Natural killer cell treated with Interleukin-12 subunit alpha and Interleukin-12 subunit beta and Interleukin-15 and Interleukin-18, amount 100 ng/mL, for 72 hours (primary cell): ENCODE measurements at regions not wholly inside any gene's neighbourhood (a gene's known extent, or its start where the extent isn't known, plus 50 kb on each side); places are given as distances from the start of the nearest gene placed in this dataset.
"Not testable (repeated sequence)": the region's sequence is repeated elsewhere in the genome, so short reads cannot be mapped to it uniquely, and the experiment has no call there.

Source experiments
- ATAC-seq, 2 donors: fragments of 150-1000 bp; cut with Tn5 transposase in 1 of 2; sonication (Bioruptor Pico), chemical (Tn5 transposase) in 1 of 2; 2 replicates each; pipeline ENCODE4 v1.10.0; 2021
- DNase-seq: peaks from one replicate; pipeline ENCODE4 v3.0.0; 2022; ENCODE audit warnings: low spot score
- H3K27ac Mint-ChIP-seq, 2 donors: 1 replicate in 1 of 2; 2 replicates in 1 of 2; pipeline ENCODE4 v1.8.0; 2022; ENCODE audit warnings: mixed read lengths in 2 of 2, mild to moderate bottlenecking in 1 of 2, moderate library complexity in 1 of 2
- H3K27me3 Mint-ChIP-seq, 2 donors: 1 replicate in 1 of 2; 2 replicates in 1 of 2; pipeline ENCODE4 v1.8.0; 2022; ENCODE audit warnings: mixed read lengths in 2 of 2
- H3K36me3 Mint-ChIP-seq: one replicate; pipeline ENCODE4 v1.8.0; 2022; ENCODE audit warnings: mixed read lengths
- H3K4me1 Mint-ChIP-seq, 2 donors: 1 replicate in 1 of 2; 2 replicates in 1 of 2; pipeline ENCODE4 v1.8.0; 2022; ENCODE audit warnings: low read depth in 2 of 2, mixed read lengths in 2 of 2, mild to moderate bottlenecking in 1 of 2
- H3K4me3 Mint-ChIP-seq: one replicate; pipeline ENCODE4 v1.8.0; 2022; ENCODE audit warnings: mixed read lengths
- H3K9me3 Mint-ChIP-seq: 2 replicates; pipeline ENCODE4 v1.8.0; 2022; ENCODE audit warnings: mixed read lengths

GRCh38 chr3:168709073-168709472 is 613.3 kb upstream of the GOLIM4 start:
- Mint-ChIP-seq H3K9me3 (peaks cover 6% of the 10 kb centered on the region), H3K4me3 (no peak overlapping the region)

GRCh38 chr3:168707900-168708299 is 612.2 kb upstream of the GOLIM4 start:
- Mint-ChIP-seq H3K36me3 (no peaks in the 10 kb centered on the region), H3K9me3 (peaks cover 8% of the 10 kb centered on the region), H3K4me1 (no peaks in the 10 kb centered on the region), H3K4me3 (no peak overlapping the region), H3K27ac (no peak overlapping the region), H3K27me3 (no peaks in the 10 kb centered on the region)
- DNase-seq (no peak), ATAC-seq (no peak)

More at GRCh38 chr3:168709073-168709472, 613.3 kb upstream of the GOLIM4 start:
- Mint-ChIP-seq H3K27ac (no peak overlapping the region), H3K36me3 (no peaks in the 10 kb centered on the region), H3K27me3 (no peaks in the 10 kb centered on the region), H3K4me1 (no peaks in the 10 kb centered on the region)
- ATAC-seq (no peak), DNase-seq (no peak)

DNA sequence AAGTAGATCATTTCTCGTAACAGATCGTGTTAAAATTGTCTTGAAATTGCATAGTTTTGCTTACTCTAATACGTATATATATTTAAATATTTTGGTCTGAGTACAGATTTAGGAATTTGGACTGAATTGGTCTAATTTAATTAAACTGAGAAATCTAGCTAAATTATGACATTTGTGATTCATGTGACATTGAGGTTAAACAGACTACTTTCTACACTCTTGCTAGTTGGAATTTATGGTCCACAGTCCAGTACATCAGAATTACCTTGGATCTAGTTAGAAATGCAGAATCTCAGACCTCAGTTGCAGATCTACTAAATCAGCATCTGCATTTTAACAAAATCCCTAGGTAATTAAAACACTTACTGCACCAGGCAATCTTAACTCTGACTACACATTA is 609.7 kb upstream of the GOLIM4 start:
- Mint-ChIP-seq H3K9me3 (peaks cover 17% of the 10 kb centered on the region), H3K36me3 (no peaks in the 10 kb centered on the region), H3K27ac (no peak overlapping the region), H3K27me3 (no peaks in the 10 kb centered on the region), H3K4me3 (no peak overlapping the region), H3K4me1 (no peaks in the 10 kb centered on the region)
- ATAC-seq (no peak), DNase-seq (no peak)

- H3K9me3 Mint-ChIP-seq: peaks cover 6% of the 10 kb centered on the region
- DNase-seq (no peak), ATAC-seq (no peak)
- H3K27ac Mint-ChIP-seq: no peak overlapping the region
- H3K4me3 Mint-ChIP-seq: no peak overlapping the region
- H3K4me1 Mint-ChIP-seq: no peaks in the 10 kb centered on the region
- H3K27me3 Mint-ChIP-seq: no peaks in the 10 kb centered on the region
- no peaks in the 10 kb centered on the region for H3K36me3 Mint-ChIP-seq
Observed at GRCh38 chr3:168696051-168696450, 600.3 kb upstream of the GOLIM4 start.

- DNase-seq (no peak), ATAC-seq (no peak)
- peaks cover 6% of the 10 kb centered on the region for H3K9me3 Mint-ChIP-seq
- no peaks in the 10 kb centered on the region for H3K27me3 Mint-ChIP-seq
- no peak overlapping the region for H3K4me3 Mint-ChIP-seq
- no peaks in the 10 kb centered on the region for H3K4me1 Mint-ChIP-seq
- H3K27ac Mint-ChIP-seq: no peak overlapping the region
- H3K36me3 Mint-ChIP-seq: no peaks in the 10 kb centered on the region
Observed at GRCh38 chr3:168693870-168694269, 598.1 kb upstream of the GOLIM4 start.

GRCh38 chr3:168688267-168688666 is 592.5 kb upstream of the GOLIM4 start:
- no peak overlapping the region for H3K27ac Mint-ChIP-seq
- H3K36me3 Mint-ChIP-seq: no peaks in the 10 kb centered on the region
- H3K4me1 Mint-ChIP-seq: no peaks in the 10 kb centered on the region
- DNase-seq (no peak), ATAC-seq (no peak)
- H3K4me3 Mint-ChIP-seq: no peak overlapping the region
- H3K27me3 Mint-ChIP-seq: no peaks in the 10 kb centered on the region
- H3K9me3 Mint-ChIP-seq: peaks cover 10% of the 10 kb centered on the region

GRCh38 chr3:168684519-168684918 is 588.8 kb upstream of the GOLIM4 start:
- no peaks in the 10 kb centered on the region for H3K4me1 Mint-ChIP-seq
- H3K27me3 Mint-ChIP-seq: no peaks in the 10 kb centered on the region
- DNase-seq (no peak), ATAC-seq (no peak)
- no peaks in the 10 kb centered on the region for H3K36me3 Mint-ChIP-seq
- peaks cover 6% of the 10 kb centered on the region for H3K9me3 Mint-ChIP-seq
- no peak overlapping the region for H3K27ac Mint-ChIP-seq
- no peak overlapping the region for H3K4me3 Mint-ChIP-seq

- DNase-seq (no peak), ATAC-seq (no peak)
- no peak overlapping the region for H3K27ac Mint-ChIP-seq
- no peaks in the 10 kb centered on the region for H3K36me3 Mint-ChIP-seq
- no peaks in the 10 kb centered on the region for H3K27me3 Mint-ChIP-seq
- H3K4me3 Mint-ChIP-seq: no peak overlapping the region
- H3K4me1 Mint-ChIP-seq: no peaks in the 10 kb centered on the region
- peaks cover 5% of the 10 kb centered on the region for H3K9me3 Mint-ChIP-seq
Observed at GRCh38 chr3:168678730-168679129, 583.0 kb upstream of the GOLIM4 start.

DNA sequence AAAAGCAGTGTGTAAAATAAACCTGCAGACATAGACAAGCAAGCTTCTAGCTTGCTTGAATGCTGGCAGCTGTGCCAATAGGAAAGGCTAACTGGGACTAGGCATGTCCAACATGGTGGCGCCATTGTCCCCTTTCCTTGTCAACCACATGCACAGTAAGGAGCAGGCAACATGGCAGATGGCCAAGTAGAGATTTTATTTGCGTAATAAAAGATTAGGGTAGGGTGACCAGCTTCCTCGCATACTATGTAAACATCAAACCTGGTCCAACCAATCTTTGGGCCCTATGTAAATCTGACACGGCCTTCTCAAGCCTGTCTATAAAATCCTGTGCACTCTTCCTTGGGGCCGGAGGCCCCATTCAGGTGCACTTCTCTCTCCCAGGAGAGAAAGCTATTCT is 575.4 kb upstream of the GOLIM4 start:
- no peak overlapping the region for H3K4me3 Mint-ChIP-seq
- H3K4me1 Mint-ChIP-seq: no peaks in the 10 kb centered on the region
- H3K27ac Mint-ChIP-seq: no peak overlapping the region
- H3K27me3 Mint-ChIP-seq: no peaks in the 10 kb centered on the region
- ATAC-seq: no peak
- no peak for DNase-seq
- no peaks in the 10 kb centered on the region for H3K36me3 Mint-ChIP-seq
- peaks cover 5% of the 10 kb centered on the region for H3K9me3 Mint-ChIP-seq

DNA sequence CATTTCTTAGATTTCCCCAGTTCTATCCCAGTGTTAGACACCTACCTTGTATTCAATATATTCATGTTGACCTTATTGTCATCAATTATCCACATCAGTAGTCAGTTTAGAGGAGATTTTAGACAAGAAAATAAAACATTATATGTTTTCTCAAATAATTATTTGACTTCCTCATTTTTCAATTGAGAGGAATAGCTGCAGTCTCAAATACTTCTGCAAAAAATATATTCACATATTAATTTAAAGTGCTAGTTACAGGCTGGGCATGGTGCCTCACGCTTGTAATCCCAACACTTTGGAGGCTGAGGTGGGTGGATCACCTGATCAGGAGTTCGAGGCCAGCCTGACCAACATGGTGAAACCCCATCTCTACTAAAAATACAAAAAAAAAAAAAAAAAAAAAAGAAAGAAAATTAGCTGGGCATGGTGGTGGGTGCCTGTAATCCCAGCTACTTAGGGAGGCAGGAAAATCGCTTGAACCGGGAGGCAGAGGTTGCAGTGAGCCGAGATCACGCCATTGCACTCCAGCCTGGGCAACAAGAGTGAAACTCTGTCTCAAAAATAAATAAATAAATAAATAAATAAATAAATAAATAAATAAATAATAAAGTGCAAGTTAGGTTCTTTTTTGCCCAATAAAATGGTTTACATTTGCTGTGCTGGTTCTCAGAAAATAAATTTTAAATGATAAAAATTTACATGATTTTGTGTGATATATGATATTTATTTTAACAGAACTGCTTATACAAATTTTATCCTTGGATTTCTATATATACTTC is 565.3 kb upstream of the GOLIM4 start:
- H3K4me3 Mint-ChIP-seq, ATAC-seq, H3K36me3 Mint-ChIP-seq, H3K27ac Mint-ChIP-seq, DNase-seq, H3K9me3 Mint-ChIP-seq, H3K27me3 Mint-ChIP-seq, H3K4me1 Mint-ChIP-seq: not testable (repeated sequence)

DNA sequence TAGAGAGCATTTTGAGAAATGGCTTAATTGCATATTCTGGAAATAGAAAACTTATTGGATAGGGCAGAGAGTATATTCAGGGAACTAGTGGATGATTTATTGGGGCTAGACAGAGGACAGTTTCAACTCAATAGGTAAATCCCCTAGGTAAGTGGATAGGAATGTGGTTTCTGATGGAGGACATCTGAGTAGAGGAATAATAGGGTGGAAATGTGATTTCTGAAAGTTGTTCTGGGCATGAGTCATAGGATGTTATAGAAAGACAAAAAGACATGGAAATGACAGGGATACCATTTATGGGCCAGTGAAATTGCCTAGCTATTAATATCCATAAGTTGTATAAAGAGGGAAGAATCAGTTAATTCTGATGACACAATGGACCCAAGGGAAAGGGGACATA is 563.3 kb upstream of the GOLIM4 start:
- Mint-ChIP-seq H3K27ac (no peak overlapping the region), H3K4me1 (no peaks in the 10 kb centered on the region), H3K9me3 (peaks cover 8% of the 10 kb centered on the region), H3K27me3 (no peaks in the 10 kb centered on the region), H3K36me3 (no peaks in the 10 kb centered on the region), H3K4me3 (no peak overlapping the region)
- no peak for DNase-seq
- ATAC-seq: no peak

GRCh38 chr3:168655611-168656010 is 559.9 kb upstream of the GOLIM4 start:
- Mint-ChIP-seq H3K4me1 (no peaks in the 10 kb centered on the region), H3K27ac (no peak overlapping the region), H3K27me3 (no peaks in the 10 kb centered on the region), H3K4me3 (no peak overlapping the region), H3K36me3 (no peaks in the 10 kb centered on the region), H3K9me3 (peaks cover 5% of the 10 kb centered on the region)
- DNase-seq: no peak
- ATAC-seq: no peak

- no peaks in the 10 kb centered on the region for H3K36me3 Mint-ChIP-seq
- ATAC-seq: no peak
- H3K4me1 Mint-ChIP-seq: no peaks in the 10 kb centered on the region
- no peak overlapping the region for H3K27ac Mint-ChIP-seq
- no peak overlapping the region for H3K4me3 Mint-ChIP-seq
- peaks cover 5% of the 10 kb centered on the region for H3K9me3 Mint-ChIP-seq
- no peaks in the 10 kb centered on the region for H3K27me3 Mint-ChIP-seq
- no peak for DNase-seq
Observed at GRCh38 chr3:168654700-168655099, 559.0 kb upstream of the GOLIM4 start.

DNA sequence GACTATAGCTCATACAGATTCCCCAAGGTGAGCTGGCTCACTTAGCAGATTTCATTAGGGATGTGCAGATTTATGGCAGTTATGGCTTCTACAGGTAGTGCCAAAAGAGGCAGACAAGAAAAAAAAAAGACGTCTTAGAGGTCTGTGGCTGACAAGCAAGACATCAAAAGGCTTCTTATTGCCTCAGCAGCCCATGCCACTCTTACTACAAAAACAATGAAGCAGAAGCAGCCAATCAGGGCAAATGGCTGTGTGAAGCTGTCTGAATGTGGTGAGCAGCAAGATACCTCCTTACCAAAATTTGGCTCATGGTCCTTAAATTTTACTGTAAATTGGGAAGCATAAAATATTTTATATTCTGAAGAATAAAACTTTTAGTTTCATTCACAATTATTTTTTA is 557.5 kb upstream of the GOLIM4 start:
- ATAC-seq: no peak
- H3K4me3 Mint-ChIP-seq: no peak overlapping the region

GRCh38 chr3:168648321-168648720 is 552.6 kb upstream of the GOLIM4 start:
- Mint-ChIP-seq H3K27ac (no peak overlapping the region), H3K9me3 (no peaks in the 10 kb centered on the region), H3K4me1 (no peaks in the 10 kb centered on the region), H3K27me3 (no peaks in the 10 kb centered on the region), H3K36me3 (no peaks in the 10 kb centered on the region), H3K4me3 (no peak overlapping the region)
- DNase-seq (no peak), ATAC-seq (no peak)

More for the DNA sequence above, 557.5 kb upstream of the GOLIM4 start:
- H3K27ac Mint-ChIP-seq: no peak overlapping the region
- H3K27me3 Mint-ChIP-seq: no peaks in the 10 kb centered on the region
- no peaks in the 10 kb centered on the region for H3K4me1 Mint-ChIP-seq
- no peaks in the 10 kb centered on the region for H3K36me3 Mint-ChIP-seq
- H3K9me3 Mint-ChIP-seq: peaks cover 3% of the 10 kb centered on the region
- no peak for DNase-seq
